D721Med (cell line): ENCODE measurements at regions not wholly inside any gene's neighbourhood (a gene's known extent, or its start where the extent isn't known, plus 50 kb on each side); places are given as distances from the start of the nearest gene placed in this dataset.

Source experiments
- DNase-seq: peaks from one replicate; pipeline ENCODE4 v3.0.0; 2011; ENCODE audit warnings: low spot score; ENCODE audit not compliant: insufficient read length
- FAIRE-seq: peaks from 2 replicates; lab custom pipeline; 2011; peaks lifted over from hg19 to GRCh38; lab: Jason Lieb, UNC
- CTCF ChIP-seq: IDR thresholded peaks from 2 replicates; pipeline ENCODE4 v1.5.1; 2012; ENCODE audit warnings: mild to moderate bottlenecking, control low read depth; ENCODE audit not compliant: insufficient read depth; ENCODE audit errors: missing control alignments

DNA sequence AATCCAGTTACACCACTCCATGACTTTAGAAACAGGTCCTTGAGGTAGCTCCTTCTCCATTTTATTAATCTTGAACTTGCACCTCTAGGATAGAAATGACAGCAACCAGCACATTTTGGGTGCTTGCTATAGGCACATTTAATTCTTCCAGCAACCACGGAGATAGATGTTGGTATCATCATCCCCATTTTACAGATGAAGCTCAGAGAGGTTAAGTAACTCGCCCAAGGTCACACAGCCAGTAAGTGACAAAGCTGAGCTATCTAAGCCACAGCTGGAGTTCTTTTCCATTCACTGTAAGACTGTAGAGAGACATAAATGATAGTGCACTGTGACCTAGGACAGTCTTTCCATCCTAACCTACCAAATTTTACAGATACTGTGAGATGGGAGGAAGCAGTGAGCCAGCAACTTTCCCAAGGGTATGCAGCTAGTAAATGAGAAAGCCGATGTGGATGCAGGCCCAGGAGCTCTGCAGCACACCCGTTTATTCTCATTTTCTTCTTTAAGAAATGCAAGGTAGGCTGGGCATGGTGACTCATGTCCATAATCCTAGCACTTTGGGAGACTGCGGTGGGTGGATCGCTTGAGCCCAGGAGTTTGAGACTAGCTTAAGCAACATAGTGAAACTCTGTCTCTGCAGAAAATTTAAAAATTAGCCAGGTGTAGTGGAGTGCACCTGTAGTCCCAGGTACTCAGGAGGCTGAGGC, 103.2 kb downstream of the TBX5 start:
- no peak for TF ChIP-seq CTCF
- FAIRE-seq: no peak

GRCh38 chr12:114302117-114302516, 103.8 kb downstream of the TBX5 start:
- TF ChIP-seq CTCF: no peak
- FAIRE-seq: no peak
- DNase-seq: no peak

More for the DNA sequence above, 103.2 kb downstream of the TBX5 start:
- no peak for DNase-seq

DNA sequence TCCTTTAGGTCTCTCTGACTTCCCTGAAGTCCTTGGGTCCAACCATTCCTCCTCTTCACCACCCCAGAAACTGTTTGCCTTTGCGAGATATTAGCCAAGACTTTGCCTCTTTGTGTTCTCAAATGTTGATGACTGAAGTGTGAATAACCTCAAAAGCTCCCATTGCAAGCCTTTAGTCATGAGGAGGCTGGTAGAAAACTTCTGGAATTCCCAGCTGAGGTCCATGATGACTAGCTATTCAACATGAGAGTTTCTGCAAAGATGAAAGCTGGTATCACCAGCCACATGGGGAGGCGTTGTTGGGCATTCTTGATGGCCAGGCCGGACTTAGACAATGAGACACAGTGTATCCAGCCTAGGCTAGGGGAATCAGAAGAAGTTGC, 111.7 kb downstream of the TBX5 start:
- no peak for TF ChIP-seq CTCF
- DNase-seq (no peak), FAIRE-seq (no peak)

- FAIRE-seq: no peak
- no peak for DNase-seq
- TF ChIP-seq CTCF: no peak
Measured at GRCh38 chr12:114293571-114294302, 112.2 kb downstream of the TBX5 start.

- no peak for FAIRE-seq
- TF ChIP-seq CTCF: no peak
- no peak for DNase-seq
Measured at GRCh38 chr12:114293073-114293472, 112.9 kb downstream of the TBX5 start.

GRCh38 chr12:114291389-114292060, 114.4 kb downstream of the TBX5 start:
- DNase-seq: no peak
- no peak for FAIRE-seq
- TF ChIP-seq CTCF: no peak
